HEK293 (cell line): ENCODE measurements at regions not wholly inside any gene's neighbourhood (a gene's known extent, or its start where the extent isn't known, plus 50 kb on each side); places are given as distances from the start of the nearest gene placed in this dataset.

ENCODE experiments used
- KLF16 ChIP-seq: fragments of 450-650 bp; formaldehyde crosslinking; IDR thresholded peaks from 2 replicates; pipeline ENCODE4 v1.5.1; 2017; ENCODE audit warnings: missing biosample characterization, missing genetic modification characterization
- TF ChIP-seq, protein P1 (sequence below): fragments of 450-650 bp; formaldehyde crosslinking; IDR thresholded peaks from 2 replicates; pipeline ENCODE4 v1.5.1; 2017; ENCODE audit warnings: missing biosample characterization, mild to moderate bottlenecking, missing genetic modification characterization, moderate library complexity
- TF ChIP-seq, protein P2 (sequence below): fragments of 450-650 bp; formaldehyde crosslinking; IDR thresholded peaks from 2 replicates; pipeline ENCODE4 v1.5.1; 2016; ENCODE audit warnings: missing biosample characterization, missing genetic modification characterization

DNA sequence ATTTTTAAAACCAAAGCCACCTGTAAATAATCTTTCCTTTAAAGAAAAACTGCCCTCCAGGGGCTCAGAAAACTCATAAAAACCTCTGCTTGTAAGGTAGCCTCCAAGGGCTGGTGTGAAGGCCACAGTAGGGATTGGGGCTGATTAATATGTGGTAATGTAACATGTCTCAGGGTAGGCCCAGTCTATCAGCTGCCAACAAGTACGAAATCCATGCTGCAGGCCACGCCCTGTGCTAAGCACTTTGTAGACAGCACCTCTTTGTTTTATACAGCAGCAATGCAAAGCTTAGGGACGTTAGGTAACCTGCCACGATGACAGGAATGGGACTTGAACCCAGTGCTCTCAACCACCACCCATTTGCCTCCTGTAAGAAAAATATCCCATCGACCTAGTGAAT lies 65.6 kb upstream of the PRICKLE2 start:
- TF ChIP-seq, protein P1, sequence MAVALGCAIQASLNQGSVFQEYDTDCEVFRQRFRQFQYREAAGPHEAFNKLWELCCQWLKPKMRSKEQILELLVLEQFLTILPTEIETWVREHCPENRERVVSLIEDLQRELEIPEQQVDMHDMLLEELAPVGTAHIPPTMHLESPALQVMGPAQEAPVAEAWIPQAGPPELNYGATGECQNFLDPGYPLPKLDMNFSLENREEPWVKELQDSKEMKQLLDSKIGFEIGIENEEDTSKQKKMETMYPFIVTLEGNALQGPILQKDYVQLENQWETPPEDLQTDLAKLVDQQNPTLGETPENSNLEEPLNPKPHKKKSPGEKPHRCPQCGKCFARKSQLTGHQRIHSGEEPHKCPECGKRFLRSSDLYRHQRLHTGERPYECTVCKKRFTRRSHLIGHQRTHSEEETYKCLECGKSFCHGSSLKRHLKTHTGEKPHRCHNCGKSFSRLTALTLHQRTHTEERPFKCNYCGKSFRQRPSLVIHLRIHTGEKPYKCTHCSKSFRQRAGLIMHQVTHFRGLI, result no peak
- TF ChIP-seq, protein P2, sequence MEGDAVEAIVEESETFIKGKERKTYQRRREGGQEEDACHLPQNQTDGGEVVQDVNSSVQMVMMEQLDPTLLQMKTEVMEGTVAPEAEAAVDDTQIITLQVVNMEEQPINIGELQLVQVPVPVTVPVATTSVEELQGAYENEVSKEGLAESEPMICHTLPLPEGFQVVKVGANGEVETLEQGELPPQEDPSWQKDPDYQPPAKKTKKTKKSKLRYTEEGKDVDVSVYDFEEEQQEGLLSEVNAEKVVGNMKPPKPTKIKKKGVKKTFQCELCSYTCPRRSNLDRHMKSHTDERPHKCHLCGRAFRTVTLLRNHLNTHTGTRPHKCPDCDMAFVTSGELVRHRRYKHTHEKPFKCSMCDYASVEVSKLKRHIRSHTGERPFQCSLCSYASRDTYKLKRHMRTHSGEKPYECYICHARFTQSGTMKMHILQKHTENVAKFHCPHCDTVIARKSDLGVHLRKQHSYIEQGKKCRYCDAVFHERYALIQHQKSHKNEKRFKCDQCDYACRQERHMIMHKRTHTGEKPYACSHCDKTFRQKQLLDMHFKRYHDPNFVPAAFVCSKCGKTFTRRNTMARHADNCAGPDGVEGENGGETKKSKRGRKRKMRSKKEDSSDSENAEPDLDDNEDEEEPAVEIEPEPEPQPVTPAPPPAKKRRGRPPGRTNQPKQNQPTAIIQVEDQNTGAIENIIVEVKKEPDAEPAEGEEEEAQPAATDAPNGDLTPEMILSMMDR (tag by site-specific recombination), result no peak
- TF ChIP-seq KLF16, result no peak
